Keratinocyte (primary cell): ENCODE measurements at regions not wholly inside any gene's neighbourhood (a gene's known extent, or its start where the extent isn't known, plus 50 kb on each side); places are given as distances from the start of the nearest gene placed in this dataset.

Experiments used
- DNase-seq: peaks from one replicate; pipeline ENCODE4 v3.0.0-alpha.2; 2011; ENCODE audit warnings: low read depth, missing footprints, low spot score
- FAIRE-seq: peaks from 2 replicates; lab custom pipeline; 2011; peaks lifted over from hg19 to GRCh38; lab: Jason Lieb, UNC
- H2AFZ ChIP-seq: 2 replicates; pipeline ENCODE4 v1.6.0; 2012; ENCODE audit warnings: low read length, control low read depth, inconsistent platforms; ENCODE audit not compliant: control insufficient read depth
- H3K27ac ChIP-seq: 2 replicates; pipeline ENCODE4 v1.5.1; 2011; ENCODE audit warnings: low read length; ENCODE audit not compliant: control insufficient read depth, insufficient read depth
- H3K27me3 ChIP-seq: 3 replicates; pipeline ENCODE4 v1.6.0; 2011; ENCODE audit warnings: low read length; ENCODE audit not compliant: control insufficient read depth, insufficient read depth; ENCODE audit errors: extremely low read depth
- H3K36me3 ChIP-seq, 2 experiments: 2 replicates in 1 of 2; 3 replicates in 1 of 2; pipeline ENCODE4 v1.5.1; 2011; ENCODE audit warnings: low read length in 2 of 2, mild to moderate bottlenecking in 1 of 2; ENCODE audit not compliant: control insufficient read depth in 2 of 2, insufficient read depth in 2 of 2; ENCODE audit errors: extremely low read depth in 1 of 2
- H3K4me1 ChIP-seq: 3 replicates; pipeline ENCODE4 v1.5.1; 2011; ENCODE audit warnings: low read length; ENCODE audit not compliant: control insufficient read depth, insufficient read depth; ENCODE audit errors: extremely low read depth
- H3K4me2 ChIP-seq: 3 replicates; pipeline ENCODE4 v1.6.0; 2011; ENCODE audit warnings: low read depth, low read length; ENCODE audit not compliant: control insufficient read depth, insufficient read depth; ENCODE audit errors: extremely low read depth
- H3K4me3 ChIP-seq, 3 experiments: fragments of 200-600 bp in 1 of 3; sonication (generic) in 1 of 3; 2 replicates in 2 of 3; 3 replicates in 1 of 3; pipeline ENCODE4 v1.5.1; 2011 to 2016; ENCODE audit warnings: low read length in 3 of 3, mild to moderate bottlenecking in 3 of 3, control low read depth in 2 of 3, inconsistent platforms in 1 of 3, low read depth in 1 of 3, mixed read lengths in 1 of 3, mixed run types in 1 of 3, moderate library complexity in 1 of 3; ENCODE audit not compliant: control insufficient read depth in 2 of 3, insufficient read depth in 2 of 3; ENCODE audit errors: extremely low read depth in 1 of 3
- H3K79me2 ChIP-seq: 2 replicates; pipeline ENCODE4 v1.6.0; 2012; ENCODE audit warnings: low read length; ENCODE audit not compliant: control insufficient read depth, insufficient read depth
- H3K9ac ChIP-seq: 3 replicates; pipeline ENCODE4 v1.6.0; 2011; ENCODE audit warnings: low read length; ENCODE audit not compliant: control insufficient read depth, insufficient read depth; ENCODE audit errors: extremely low read depth
- H3K9me1 ChIP-seq: 3 replicates; pipeline ENCODE4 v1.6.0; 2011; ENCODE audit warnings: low read length; ENCODE audit not compliant: control insufficient read depth, insufficient read depth; ENCODE audit errors: extremely low read depth
- H3K9me3 ChIP-seq: 2 replicates; pipeline ENCODE4 v1.5.1; 2012; ENCODE audit warnings: low read depth, low read length; ENCODE audit not compliant: control insufficient read depth
- H4K20me1 ChIP-seq: 3 replicates; pipeline ENCODE4 v1.6.0; 2011; ENCODE audit warnings: low read length; ENCODE audit not compliant: control insufficient read depth, insufficient read depth; ENCODE audit errors: extremely low read depth
- EZH2 ChIP-seq: IDR thresholded peaks from one replicate; pipeline ENCODE4 v1.6.1; 2012; ENCODE audit warnings: inconsistent platforms, mild to moderate bottlenecking, low read length, moderate library complexity
- dilution Hi-C: fragments of 300-500 bp; cut with MboI; formaldehyde crosslinking; loops from one replicate; pipeline ENCODE4 v1.7.0; 2020; ENCODE audit warnings: low sequenced_read_pairs; ENCODE audit not compliant: extremely low pct_ligation_motif_present
- TF ChIP-seq, protein P1 (sequence below), 3 experiments: IDR thresholded peaks in 1 of 3; conservative IDR thresholded peaks in 1 of 3; optimal IDR thresholded peaks in 1 of 3; 2 replicates in 2 of 3; 3 replicates in 1 of 3; pipeline versions ENCODE3 to v1.5.1; 2011; ENCODE audit warnings: low read length in 3 of 3, mild to moderate bottlenecking in 3 of 3, moderate library complexity in 2 of 3, control low read depth in 1 of 3, inconsistent platforms in 1 of 3; ENCODE audit not compliant: insufficient read depth in 2 of 3; ENCODE audit errors: extremely low read depth in 1 of 3

DNA sequence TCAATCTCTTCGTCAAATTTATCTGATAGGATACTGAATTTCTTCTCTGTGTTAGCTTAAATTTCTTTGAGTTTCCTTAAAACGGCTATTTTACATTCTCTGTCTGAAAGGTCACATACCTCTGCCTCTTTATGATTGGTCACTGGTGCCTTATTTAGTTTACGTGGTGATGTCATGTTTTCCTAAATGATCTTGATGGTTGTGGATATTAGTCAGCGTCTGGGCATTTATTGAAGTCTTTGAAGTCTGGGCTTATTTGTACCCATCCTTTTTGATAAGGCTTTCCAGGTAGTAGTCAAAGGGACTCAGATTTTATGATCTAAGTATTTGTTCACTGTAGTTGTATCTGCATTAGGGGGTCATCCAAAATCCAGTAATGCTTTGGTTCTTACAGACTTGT is 1407.5 kb upstream of the LRRTM3 start:
- H2AFZ ChIP-seq = no peak overlapping the region
- FAIRE-seq = no peak

DNA sequence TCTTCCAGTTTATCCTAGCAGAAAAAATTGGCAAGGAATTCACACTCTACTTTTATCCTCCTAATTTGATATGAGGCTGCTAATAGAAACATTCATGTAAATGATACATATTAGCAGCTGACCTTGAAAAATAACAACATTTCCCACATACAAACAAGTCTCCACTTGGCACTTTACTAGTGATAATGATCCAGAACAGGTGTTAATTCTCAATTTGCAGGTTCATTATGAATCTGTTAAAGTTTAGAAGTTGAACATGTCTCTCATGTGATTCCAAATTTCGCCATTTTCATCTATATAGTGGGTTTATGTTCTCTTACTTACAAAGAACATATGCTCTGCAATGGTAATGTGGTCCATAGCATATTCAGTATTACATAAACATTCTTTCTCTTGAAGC is 1396.8 kb upstream of the LRRTM3 start:
- dilution Hi-C loops = no loop called here
- Histone ChIP-seq H3K9ac (no peak overlapping the region), H3K27ac (no peak overlapping the region), H3K4me3 (no peak overlapping the region), H3K4me1 (no peaks in the 10 kb centered on the region), H2AFZ (no peak overlapping the region), H4K20me1 (no peaks in the 10 kb centered on the region), H3K27me3 (no peaks in the 10 kb centered on the region), H3K36me3 (no peaks in the 10 kb centered on the region), H3K9me3 (no peaks in the 10 kb centered on the region), H3K9me1 (no peaks in the 10 kb centered on the region), H3K79me2 (no peaks in the 10 kb centered on the region), H3K4me2 (no peak overlapping the region)
- no peak for TF ChIP-seq EZH2
- TF ChIP-seq, protein P1, sequence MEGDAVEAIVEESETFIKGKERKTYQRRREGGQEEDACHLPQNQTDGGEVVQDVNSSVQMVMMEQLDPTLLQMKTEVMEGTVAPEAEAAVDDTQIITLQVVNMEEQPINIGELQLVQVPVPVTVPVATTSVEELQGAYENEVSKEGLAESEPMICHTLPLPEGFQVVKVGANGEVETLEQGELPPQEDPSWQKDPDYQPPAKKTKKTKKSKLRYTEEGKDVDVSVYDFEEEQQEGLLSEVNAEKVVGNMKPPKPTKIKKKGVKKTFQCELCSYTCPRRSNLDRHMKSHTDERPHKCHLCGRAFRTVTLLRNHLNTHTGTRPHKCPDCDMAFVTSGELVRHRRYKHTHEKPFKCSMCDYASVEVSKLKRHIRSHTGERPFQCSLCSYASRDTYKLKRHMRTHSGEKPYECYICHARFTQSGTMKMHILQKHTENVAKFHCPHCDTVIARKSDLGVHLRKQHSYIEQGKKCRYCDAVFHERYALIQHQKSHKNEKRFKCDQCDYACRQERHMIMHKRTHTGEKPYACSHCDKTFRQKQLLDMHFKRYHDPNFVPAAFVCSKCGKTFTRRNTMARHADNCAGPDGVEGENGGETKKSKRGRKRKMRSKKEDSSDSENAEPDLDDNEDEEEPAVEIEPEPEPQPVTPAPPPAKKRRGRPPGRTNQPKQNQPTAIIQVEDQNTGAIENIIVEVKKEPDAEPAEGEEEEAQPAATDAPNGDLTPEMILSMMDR (optimal IDR thresholded peaks at IDR 0.05 in 1 of 3, IDR thresholded peaks at IDR 0.05 in 1 of 3, conservative IDR thresholded peaks at IDR 0.05 in 1 of 3; ENCODE audit: extremely low read depth in 1 of 3, insufficient read depth in 2 of 3, low read length in 3 of 3) = no peak
- no peak for FAIRE-seq
- DNase-seq = no peak

More for the DNA sequence above, 1407.5 kb upstream of the LRRTM3 start:
- dilution Hi-C loops = no loop called here
- no peak for DNase-seq
- no peak overlapping the region for H3K4me2 ChIP-seq
- H3K36me3 ChIP-seq = no peaks in the 10 kb centered on the region
- no peak for TF ChIP-seq EZH2
- TF ChIP-seq, protein P1 (optimal IDR thresholded peaks at IDR 0.05 in 1 of 3, IDR thresholded peaks at IDR 0.05 in 1 of 3, conservative IDR thresholded peaks at IDR 0.05 in 1 of 3; ENCODE audit: extremely low read depth in 1 of 3, insufficient read depth in 2 of 3, low read length in 3 of 3) = no peak
- H3K27ac ChIP-seq = no peak overlapping the region
- no peak overlapping the region for H3K4me3 ChIP-seq
- no peaks in the 10 kb centered on the region for H4K20me1 ChIP-seq
- no peaks in the 10 kb centered on the region for H3K79me2 ChIP-seq
- H3K9ac ChIP-seq = no peak overlapping the region
- H3K27me3 ChIP-seq = no peaks in the 10 kb centered on the region
- no peaks in the 10 kb centered on the region for H3K9me3 ChIP-seq
- no peaks in the 10 kb centered on the region for H3K4me1 ChIP-seq
- H3K9me1 ChIP-seq = no peaks in the 10 kb centered on the region
